ENCODE measurements at regions not wholly inside any gene's neighbourhood (a gene's known extent, or its start where the extent isn't known, plus 50 kb on each side); places are given as distances from the start of the nearest gene placed in this dataset.

- no peak for TF ChIP-seq ZNF639 (CRISPR knock-in tag; conservative IDR thresholded peaks at IDR 0.05 in 1 of 2, IDR thresholded peaks at IDR 0.05 in 1 of 2)
- TF ChIP-seq PBX2 (CRISPR knock-in tag; IDR thresholded peaks at IDR 0.05; ENCODE audit: low read depth) = peak; percentile 47; the same call in 1 of the 2 replicates
- peak; percentile 55; the same call in 1 of the 2 replicates for TF ChIP-seq PBX2 (tag; conservative IDR thresholded peaks at IDR 0.05; ENCODE audit: low read depth)
- TF ChIP-seq GATA2 (CRISPR knock-in tag; IDR thresholded peaks at IDR 0.05) = no peak
- no peak for TF ChIP-seq KLF13 (tag; IDR thresholded peaks at IDR 0.05; ENCODE audit: borderline replicate concordance, low read depth)
- no peak for TF ChIP-seq GATAD2B (IDR thresholded peaks at IDR 0.05; ENCODE audit: borderline replicate concordance)
- no peak for TF ChIP-seq JUND (IDR thresholded peaks at IDR 0.05; ENCODE audit: borderline replicate concordance, low read depth, low read length)
- peak; percentile 62; the same call in 1 of the 3 replicates for TF ChIP-seq JUND (tag; IDR thresholded peaks at IDR 0.05; ENCODE audit: borderline replicate concordance, low read depth, low read length)
- no peak for TF ChIP-seq TBP (optimal IDR thresholded peaks at IDR 0.05; ENCODE audit: low read depth, low read length)
- no peak for TF ChIP-seq ZNF41 (CRISPR knock-in tag; conservative IDR thresholded peaks at IDR 0.05)
- TF ChIP-seq ATF3 (IDR thresholded peaks at IDR 0.05) = peak; percentile 48; the same call in 1 of the 2 replicates
- TF ChIP-seq ATF3 (CRISPR knock-in tag; conservative IDR thresholded peaks at IDR 0.05) = no peak
- TF ChIP-seq PKNOX1 (IDR thresholded peaks at IDR 0.05) = peak; percentile 77
- no peak for TF ChIP-seq FOXJ2 (tag; IDR thresholded peaks at IDR 0.05)
Measured at GRCh38 chr2:143901185-143901842, 618.6 kb downstream of the ZEB2 start (continued).
